GM23338 (cell line): ENCODE measurements at regions not wholly inside any gene's neighbourhood (a gene's known extent, or its start where the extent isn't known, plus 50 kb on each side); places are given as distances from the start of the nearest gene placed in this dataset.
"Not testable (repeated sequence)": the region's sequence is repeated elsewhere in the genome, so short reads cannot be mapped to it uniquely, and the experiment has no call there.

ENCODE experiments used
- ATAC-seq: fragments of 200-7000 bp; cut with Tn5 transposase; 3 replicates; pipeline ENCODE4 v1.9.1; 2020
- DNase-seq: peaks from one replicate; pipeline ENCODE4 v3.0.0-alpha.2; 2015; ENCODE audit warnings: low spot score
- H2AFZ ChIP-seq: fragments of 200-600 bp; sonication (generic); 2 replicates; pipeline ENCODE4 v1.8.0; 2016; ENCODE audit warnings: antibody characterized with exemption, mild to moderate bottlenecking, moderate library complexity
- H3F3A ChIP-seq: fragments of 200-600 bp; sonication (generic); replicated peaks from 2 replicates; pipeline ENCODE4 v1.8.0; 2017; ENCODE audit warnings: antibody characterized with exemption, mixed run types, low read depth
- H3K27ac ChIP-seq: fragments of 200-600 bp; sonication (generic); 2 replicates; pipeline ENCODE4 v1.6.1; 2016; ENCODE audit warnings: low read depth
- H3K27me3 ChIP-seq: fragments of 200-600 bp; sonication (generic); 2 replicates; pipeline ENCODE4 v1.8.0; 2016; ENCODE audit warnings: mild to moderate bottlenecking, mixed run types, moderate library complexity; ENCODE audit not compliant: insufficient read depth
- H3K36me3 ChIP-seq: fragments of 200-600 bp; sonication (generic); 2 replicates; pipeline ENCODE4 v1.8.0; 2016; ENCODE audit warnings: mild to moderate bottlenecking; ENCODE audit not compliant: insufficient read depth
- H3K4me1 ChIP-seq: fragments of 200-600 bp; sonication (generic); 2 replicates; pipeline ENCODE4 v1.8.0; 2016; ENCODE audit warnings: mild to moderate bottlenecking, moderate library complexity; ENCODE audit not compliant: insufficient read depth
- H3K4me2 ChIP-seq: fragments of 200-600 bp; sonication (generic); 2 replicates; pipeline ENCODE4 v1.7.1; 2017; ENCODE audit warnings: mixed run types
- H3K4me3 ChIP-seq: fragments of 200-600 bp; sonication (generic); 2 replicates; pipeline ENCODE4 v1.6.1; 2016; ENCODE audit warnings: mixed run types
- H3K79me2 ChIP-seq: fragments of 200-600 bp; sonication (generic); replicated peaks from 2 replicates; pipeline ENCODE4 v1.8.0; 2017; ENCODE audit warnings: mild to moderate bottlenecking; ENCODE audit not compliant: insufficient read depth
- H3K9me2 ChIP-seq: fragments of 200-600 bp; sonication (generic); 2 replicates; pipeline ENCODE4 v1.8.0; 2017; ENCODE audit not compliant: insufficient read depth
- H4K20me1 ChIP-seq: fragments of 200-600 bp; sonication (generic); replicated peaks from 2 replicates; pipeline ENCODE4 v1.8.0; 2017; ENCODE audit warnings: mild to moderate bottlenecking; ENCODE audit not compliant: insufficient read depth
- H3K27ac Mint-ChIP-seq: 2 replicates; pipeline ENCODE4 v1.8.0; 2020; ENCODE audit warnings: inconsistent platforms, mild to moderate bottlenecking, moderate library complexity, mixed read lengths
- H3K27me3 Mint-ChIP-seq: 3 replicates; pipeline ENCODE4 v1.8.0; 2022; ENCODE audit warnings: low read depth, mild to moderate bottlenecking, moderate library complexity, mixed read lengths, inconsistent platforms; ENCODE audit not compliant: insufficient read depth, poor library complexity
- H3K36me3 Mint-ChIP-seq: 3 replicates; pipeline ENCODE4 v1.8.0; 2021; ENCODE audit warnings: low read depth, mild to moderate bottlenecking, inconsistent platforms, moderate library complexity, mixed read lengths
- H3K4me1 Mint-ChIP-seq: 3 replicates; pipeline ENCODE4 v1.8.0; 2020; ENCODE audit warnings: mild to moderate bottlenecking, inconsistent platforms, mixed read lengths
- H3K4me3 Mint-ChIP-seq: 3 replicates; pipeline ENCODE4 v1.8.0; 2021; ENCODE audit warnings: moderate library complexity, mild to moderate bottlenecking, inconsistent platforms, mixed read lengths
- H3K9me3 Mint-ChIP-seq: 3 replicates; pipeline ENCODE4 v1.8.0; 2020; ENCODE audit warnings: moderate library complexity, mild to moderate bottlenecking, inconsistent platforms, mixed read lengths
- CTCF ChIP-seq, 2 experiments: fragments of 200-600 bp in 1 of 2; sonication (generic) in 1 of 2; conservative IDR thresholded peaks; 2 replicates each; pipeline versions ENCODE4 v1.5.1 to v1.6.1; 2016 to 2017; ENCODE audit warnings: antibody characterized with exemption in 2 of 2, low read depth in 2 of 2, mild to moderate bottlenecking in 2 of 2, moderate library complexity in 1 of 2
- ETS1 ChIP-seq: IDR thresholded peaks from 2 replicates; pipeline ENCODE4 v1.6.1; 2016; ENCODE audit warnings: antibody characterized with exemption
- EZH2 ChIP-seq: fragments of 200-600 bp; sonication (generic); IDR thresholded peaks from one replicate; pipeline ENCODE4 v1.8.0; 2017; ENCODE audit warnings: antibody characterized with exemption, mild to moderate bottlenecking, low read depth; ENCODE audit not compliant: unreplicated experiment
- JUNB ChIP-seq: IDR thresholded peaks from one replicate; pipeline ENCODE4 v1.6.1; 2016; ENCODE audit warnings: antibody characterized with exemption; ENCODE audit not compliant: unreplicated experiment
- NANOG ChIP-seq: IDR thresholded peaks from 2 replicates; pipeline ENCODE4 v1.6.1; 2016; ENCODE audit warnings: antibody characterized with exemption, borderline replicate concordance
- REST ChIP-seq: IDR thresholded peaks from one replicate; pipeline ENCODE4 v1.6.1; 2018; ENCODE audit warnings: antibody characterized with exemption; ENCODE audit not compliant: unreplicated experiment
- ZNF114 ChIP-seq: fragments of 250-450 bp; sonication (Bioruptor Pico); IDR thresholded peaks from 2 replicates; pipeline ENCODE4 v1.5.0; 2020; ENCODE audit warnings: mild to moderate bottlenecking, moderate library complexity
- ZNF462 ChIP-seq: fragments of 250-450 bp; sonication (Bioruptor Pico); IDR thresholded peaks from 2 replicates; pipeline ENCODE4 v1.5.0; 2020; ENCODE audit warnings: mild to moderate bottlenecking, moderate library complexity

- H3F3A ChIP-seq, H3K9me3 Mint-ChIP-seq, H3K27me3 Mint-ChIP-seq, H3K4me1 ChIP-seq, H3K4me3 Mint-ChIP-seq, ATAC-seq, H3K79me2 ChIP-seq, DNase-seq, H4K20me1 ChIP-seq, H3K4me3 ChIP-seq, H3K27ac Mint-ChIP-seq, H3K9me2 ChIP-seq, H3K36me3 Mint-ChIP-seq, H3K27ac ChIP-seq, H3K4me2 ChIP-seq, H3K27me3 ChIP-seq, H3K4me1 Mint-ChIP-seq, H2AFZ ChIP-seq, H3K36me3 ChIP-seq: not testable (repeated sequence)
Measured at GRCh38 chr4:38483628-38484027, 180.4 kb upstream of the KLF3 start.

- Histone ChIP-seq H2AFZ (peak overlapping the region; percentile 64; the same call in 1 of the 2 replicates), H3K36me3 (no peaks in the 10 kb centered on the region), H3K27me3 (no peaks in the 10 kb centered on the region), H3K4me1 (peaks cover 19% of the 10 kb centered on the region), H4K20me1 (no peaks in the 10 kb centered on the region), H3K9me2 (no peaks in the 10 kb centered on the region), H3K27ac (peak overlapping the region; percentile 84), H3K4me2 (peak overlapping the region; percentile 71), H3K4me3 (peak overlapping the region; percentile 38; the same call in 1 of the 2 replicates), H3K79me2 (no peaks in the 10 kb centered on the region), H3F3A (no peaks in the 10 kb centered on the region)
- Mint-ChIP-seq H3K27ac (peak overlapping the region; percentile 92), H3K4me1 (peaks cover 37% of the 10 kb centered on the region), H3K4me3 (peak overlapping the region; percentile 44), H3K9me3 (no peaks in the 10 kb centered on the region; the same call in 2 of the 3 replicates), H3K27me3 (peaks cover 1% of the 10 kb centered on the region), H3K36me3 (no peaks in the 10 kb centered on the region)
- DNase-seq (peak; percentile 69), ATAC-seq (peak; percentile 89)
- TF ChIP-seq CTCF (conservative IDR thresholded peaks at IDR 0.05; ENCODE audit: low read depth in 2 of 2) (no peak), EZH2 (no peak), REST (no peak), ZNF114 (CRISPR knock-in tag) (no peak), JUNB (no peak), ETS1 (no peak), NANOG (no peak), ZNF462 (CRISPR knock-in tag) (no peak)
Measured at GRCh38 chr4:38489011-38489861, 174.8 kb upstream of the KLF3 start.
